ENCODE measurements at regions not wholly inside any gene's neighbourhood (a gene's known extent, or its start where the extent isn't known, plus 50 kb on each side); places are given as distances from the start of the nearest gene placed in this dataset.

GRCh38 chr14:86897704-86898513, 1095.1 kb downstream of the GALC start:
- H3K9me3 ChIP-seq, result no peaks in the 10 kb centered on the region
- H3K4me3 ChIP-seq, result no peak overlapping the region
- TF ChIP-seq POLR2A (IDR thresholded peaks at IDR 0.05; ENCODE audit: low read depth), result no peak
- no peak for TF ChIP-seq POLR2AphosphoS5 (IDR thresholded peaks at IDR 0.05)
- TF ChIP-seq, protein P1, sequence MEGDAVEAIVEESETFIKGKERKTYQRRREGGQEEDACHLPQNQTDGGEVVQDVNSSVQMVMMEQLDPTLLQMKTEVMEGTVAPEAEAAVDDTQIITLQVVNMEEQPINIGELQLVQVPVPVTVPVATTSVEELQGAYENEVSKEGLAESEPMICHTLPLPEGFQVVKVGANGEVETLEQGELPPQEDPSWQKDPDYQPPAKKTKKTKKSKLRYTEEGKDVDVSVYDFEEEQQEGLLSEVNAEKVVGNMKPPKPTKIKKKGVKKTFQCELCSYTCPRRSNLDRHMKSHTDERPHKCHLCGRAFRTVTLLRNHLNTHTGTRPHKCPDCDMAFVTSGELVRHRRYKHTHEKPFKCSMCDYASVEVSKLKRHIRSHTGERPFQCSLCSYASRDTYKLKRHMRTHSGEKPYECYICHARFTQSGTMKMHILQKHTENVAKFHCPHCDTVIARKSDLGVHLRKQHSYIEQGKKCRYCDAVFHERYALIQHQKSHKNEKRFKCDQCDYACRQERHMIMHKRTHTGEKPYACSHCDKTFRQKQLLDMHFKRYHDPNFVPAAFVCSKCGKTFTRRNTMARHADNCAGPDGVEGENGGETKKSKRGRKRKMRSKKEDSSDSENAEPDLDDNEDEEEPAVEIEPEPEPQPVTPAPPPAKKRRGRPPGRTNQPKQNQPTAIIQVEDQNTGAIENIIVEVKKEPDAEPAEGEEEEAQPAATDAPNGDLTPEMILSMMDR (IDR thresholded peaks at IDR 0.05), result no peak
- no peak for TF ChIP-seq EP300 (IDR thresholded peaks at IDR 0.05)
- no peaks in the 10 kb centered on the region for H3K36me3 ChIP-seq
- 73% methylated on average over 4 of the region's 4 CpGs for WGBS
- H3K27ac ChIP-seq (replicated peaks in 1 of 4), result no peak overlapping the region
- intact Hi-C loops (cut with DNase I), result no loop called here
- no peak for DNase-seq (ENCODE audit: extremely low spot score)
- no peaks in the 10 kb centered on the region for H3K27me3 ChIP-seq
- H3K4me1 ChIP-seq, result no peaks in the 10 kb centered on the region

DNA sequence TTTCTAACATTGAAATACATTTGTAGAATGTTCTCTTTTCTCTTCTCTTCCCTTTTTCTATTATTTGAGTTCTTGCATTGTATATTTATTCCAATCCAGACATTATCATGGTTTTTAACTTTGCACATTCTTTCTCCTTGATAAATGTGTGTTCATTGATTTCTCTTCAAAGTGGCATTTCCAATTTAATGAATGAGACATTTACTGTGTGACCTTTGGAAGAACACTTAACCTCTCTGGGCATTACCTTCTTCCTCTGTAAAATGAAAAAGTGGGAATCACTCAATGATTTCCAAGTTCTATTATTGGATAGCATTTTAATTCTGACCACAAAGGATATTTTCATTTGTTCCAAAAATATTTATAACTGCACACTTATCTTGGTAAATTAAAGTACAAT, 1095.8 kb downstream of the GALC start:
- intact Hi-C loops (cut with DNase I), result no loop called here

GRCh38 chr14:86896701-86897100, 1096.3 kb downstream of the GALC start:
- Histone ChIP-seq H3K27ac (replicated peaks in 1 of 4) (no peak overlapping the region), H3K27me3 (no peaks in the 10 kb centered on the region), H3K9me3 (no peaks in the 10 kb centered on the region), H3K4me1 (no peaks in the 10 kb centered on the region), H3K36me3 (no peaks in the 10 kb centered on the region), H3K4me3 (no peak overlapping the region)
- 83% methylated on average over 4 of the region's 4 CpGs for WGBS
- no peak for DNase-seq (ENCODE audit: extremely low spot score)
- intact Hi-C loops (cut with DNase I), result no loop called here
- TF ChIP-seq, protein P1 (IDR thresholded peaks at IDR 0.05), result no peak
- TF ChIP-seq POLR2A (IDR thresholded peaks at IDR 0.05; ENCODE audit: low read depth), result no peak

More for the DNA sequence above, 1095.8 kb downstream of the GALC start:
- H3K36me3 ChIP-seq, result no peaks in the 10 kb centered on the region
- no peak for DNase-seq (ENCODE audit: extremely low spot score)
- no peaks in the 10 kb centered on the region for H3K9me3 ChIP-seq
- H3K27ac ChIP-seq (replicated peaks in 1 of 4), result no peak overlapping the region
- H3K27me3 ChIP-seq, result no peaks in the 10 kb centered on the region
- TF ChIP-seq POLR2AphosphoS5 (IDR thresholded peaks at IDR 0.05) (no peak), EP300 (IDR thresholded peaks at IDR 0.05) (no peak), POLR2A (IDR thresholded peaks at IDR 0.05; ENCODE audit: low read depth) (no peak)
- TF ChIP-seq, protein P1 (IDR thresholded peaks at IDR 0.05), result no peak
- no peaks in the 10 kb centered on the region for H3K4me1 ChIP-seq
- no peak overlapping the region for H3K4me3 ChIP-seq

- Histone ChIP-seq H3K36me3 (no peaks in the 10 kb centered on the region), H3K27me3 (no peaks in the 10 kb centered on the region), H3K4me3 (no peak overlapping the region), H3K27ac (replicated peaks in 1 of 4) (no peak overlapping the region), H3K4me1 (no peaks in the 10 kb centered on the region), H3K9me3 (peaks cover 0 to 8% (median 0%) of the 10 kb centered on the region in 4 donors)
- TF ChIP-seq EP300 (IDR thresholded peaks at IDR 0.05) (no peak), POLR2AphosphoS5 (IDR thresholded peaks at IDR 0.05) (no peak), POLR2A (IDR thresholded peaks at IDR 0.05; ENCODE audit: low read depth) (no peak)
- TF ChIP-seq, protein P1 (IDR thresholded peaks at IDR 0.05), result no peak
- WGBS, result 65% methylated on average over 2 of the region's 2 CpGs
- no peak for DNase-seq (ENCODE audit: extremely low spot score)
- intact Hi-C loops (cut with DNase I), result no loop called here
These were observed 1100.6 kb downstream of the GALC start for GRCh38 chr14:86892152-86892956.
